ENCODE measurements at regions not wholly inside any gene's neighbourhood (a gene's known extent, or its start where the extent isn't known, plus 50 kb on each side); places are given as distances from the start of the nearest gene placed in this dataset.

DNA sequence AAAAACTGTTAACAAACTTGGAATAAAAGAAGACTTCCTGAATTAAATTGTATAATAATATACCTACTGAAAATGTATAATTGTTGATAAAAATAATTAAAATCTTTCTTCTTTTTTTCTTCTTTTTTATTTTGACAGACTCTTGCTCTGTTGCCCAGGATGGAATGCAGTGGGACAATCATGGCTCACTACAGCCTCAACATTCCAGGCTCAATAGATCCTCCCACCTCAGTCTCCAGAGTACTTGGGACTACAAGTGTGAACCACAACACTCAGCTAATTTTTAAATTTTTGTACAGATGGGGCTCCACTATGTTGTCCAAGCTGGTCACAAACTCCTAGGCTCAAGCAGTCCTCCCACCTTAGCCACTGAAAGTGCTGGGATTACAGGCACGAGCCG, 1063.8 kb upstream of the CNTN5 start:
- TF ChIP-seq CTCF (IDR thresholded peaks at IDR 0.05; ENCODE audit: low read depth, low read length, poor library complexity, severe bottlenecking): no peak
- TF ChIP-seq EZH2phosphoT487 (IDR thresholded peaks at IDR 0.05; ENCODE audit: borderline replicate concordance, low read length): no peak
